ENCODE measurements at regions not wholly inside any gene's neighbourhood (a gene's known extent, or its start where the extent isn't known, plus 50 kb on each side); places are given as distances from the start of the nearest gene placed in this dataset.

GRCh38 chr15:57816599-57816998 is 110.1 kb downstream of the POLR2M start (continued):
- TF ChIP-seq ZNF532 (CRISPR knock-in tag; IDR thresholded peaks at IDR 0.05; ENCODE audit: borderline replicate concordance) (no peak), ZNF512 (CRISPR knock-in tag; IDR thresholded peaks at IDR 0.05; ENCODE audit: borderline replicate concordance) (no peak), SP1 (CRISPR knock-in tag; conservative IDR thresholded peaks at IDR 0.05) (no peak), AR (CRISPR knock-in tag; IDR thresholded peaks at IDR 0.05) (no peak), ELF4 (CRISPR knock-in tag; IDR thresholded peaks at IDR 0.05; ENCODE audit: low read depth) (no peak), ZNF317 (CRISPR knock-in tag; IDR thresholded peaks at IDR 0.05; ENCODE audit: borderline replicate concordance, low read depth) (no peak), ZNF263 (CRISPR knock-in tag; IDR thresholded peaks at IDR 0.05; ENCODE audit: low read depth) (no peak), RELA (CRISPR knock-in tag; IDR thresholded peaks at IDR 0.05; ENCODE audit: borderline replicate concordance) (no peak), MLX (CRISPR knock-in tag; IDR thresholded peaks at IDR 0.05) (no peak), JAZF1 (CRISPR knock-in tag; IDR thresholded peaks at IDR 0.05) (no peak), FOXK1 (CRISPR knock-in tag; IDR thresholded peaks at IDR 0.05) (no peak), ZNF396 (CRISPR knock-in tag; IDR thresholded peaks at IDR 0.05; ENCODE audit: borderline replicate concordance) (no peak)

- ChIA-PET POLR2A (no interaction called here), CTCF (no interaction called here)
- ATAC-seq (no peak), DNase-seq (ENCODE audit: low spot score) (no peak)
- Mint-ChIP-seq H3K4me1 (no peaks in the 10 kb centered on the region), H3K36me3 (no peaks in the 10 kb centered on the region), H3K9me3 (no peaks in the 10 kb centered on the region), H3K27ac (no peak overlapping the region), H3K27me3 (ENCODE audit: low read depth) (peaks cover 2% of the 10 kb centered on the region), H3K4me3 (no peak overlapping the region)
- TF ChIP-seq TP53 (CRISPR knock-in tag; IDR thresholded peaks at IDR 0.05): no peak
- TF ChIP-seq JAZF1 (CRISPR knock-in tag; IDR thresholded peaks at IDR 0.05): no peak
- TF ChIP-seq PRDM15 (CRISPR knock-in tag; IDR thresholded peaks at IDR 0.05): no peak
- no peak for TF ChIP-seq CREB1 (CRISPR knock-in tag; IDR thresholded peaks at IDR 0.05)
- TF ChIP-seq SOX15 (CRISPR knock-in tag; IDR thresholded peaks at IDR 0.05): no peak
- TF ChIP-seq CTCF (IDR thresholded peaks at IDR 0.05): no peak
- TF ChIP-seq ZMAT4 (CRISPR knock-in tag; IDR thresholded peaks at IDR 0.05): no peak
These were observed 113.1 kb downstream of the POLR2M start for GRCh38 chr15:57819646-57820045.

Data from WTC11 (cell line).